ENCODE measurements at regions not wholly inside any gene's neighbourhood (a gene's known extent, or its start where the extent isn't known, plus 50 kb on each side); places are given as distances from the start of the nearest gene placed in this dataset.
A peak's percentile ranks its signal among the peaks of the same experiment; 100 is the strongest.

DNA sequence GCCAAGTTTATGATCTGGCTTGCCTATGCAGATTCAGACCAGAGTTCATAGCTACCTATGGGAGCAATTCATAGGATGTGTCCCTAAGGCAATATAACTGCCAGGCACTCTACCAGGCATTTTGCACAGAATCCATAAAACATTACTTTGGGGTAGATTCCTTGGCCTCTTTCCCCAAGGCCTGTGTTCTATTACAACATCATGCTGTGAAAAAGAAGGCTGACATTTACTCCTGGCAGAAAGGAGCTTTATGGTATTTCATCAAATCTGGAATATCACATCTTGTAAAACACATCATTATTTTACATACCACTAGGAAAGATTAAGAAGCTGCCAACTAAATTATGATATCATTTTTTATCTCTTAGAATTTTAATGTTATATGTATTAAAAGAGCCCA, 287.0 kb upstream of the MARCKS start:
- Histone ChIP-seq H3K27ac (no peak overlapping the region), H3K9me3 (ENCODE audit: low read depth) (no peaks in the 10 kb centered on the region), H3K27me3 (peaks cover 42% of the 10 kb centered on the region), H3K4me1 (ENCODE audit: low read depth) (peaks cover 4% of the 10 kb centered on the region), H3K4me3 (no peak overlapping the region), H3K36me3 (no peaks in the 10 kb centered on the region)
- DNase-seq (ENCODE audit: low read depth in 1 of 2, low spot score in 1 of 2) = peak in 1 of 2 donors; percentile 45
- TF ChIP-seq, protein P1, sequence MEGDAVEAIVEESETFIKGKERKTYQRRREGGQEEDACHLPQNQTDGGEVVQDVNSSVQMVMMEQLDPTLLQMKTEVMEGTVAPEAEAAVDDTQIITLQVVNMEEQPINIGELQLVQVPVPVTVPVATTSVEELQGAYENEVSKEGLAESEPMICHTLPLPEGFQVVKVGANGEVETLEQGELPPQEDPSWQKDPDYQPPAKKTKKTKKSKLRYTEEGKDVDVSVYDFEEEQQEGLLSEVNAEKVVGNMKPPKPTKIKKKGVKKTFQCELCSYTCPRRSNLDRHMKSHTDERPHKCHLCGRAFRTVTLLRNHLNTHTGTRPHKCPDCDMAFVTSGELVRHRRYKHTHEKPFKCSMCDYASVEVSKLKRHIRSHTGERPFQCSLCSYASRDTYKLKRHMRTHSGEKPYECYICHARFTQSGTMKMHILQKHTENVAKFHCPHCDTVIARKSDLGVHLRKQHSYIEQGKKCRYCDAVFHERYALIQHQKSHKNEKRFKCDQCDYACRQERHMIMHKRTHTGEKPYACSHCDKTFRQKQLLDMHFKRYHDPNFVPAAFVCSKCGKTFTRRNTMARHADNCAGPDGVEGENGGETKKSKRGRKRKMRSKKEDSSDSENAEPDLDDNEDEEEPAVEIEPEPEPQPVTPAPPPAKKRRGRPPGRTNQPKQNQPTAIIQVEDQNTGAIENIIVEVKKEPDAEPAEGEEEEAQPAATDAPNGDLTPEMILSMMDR (IDR thresholded peaks at IDR 0.05; ENCODE audit: low read depth, low read length) = no peak

DNA sequence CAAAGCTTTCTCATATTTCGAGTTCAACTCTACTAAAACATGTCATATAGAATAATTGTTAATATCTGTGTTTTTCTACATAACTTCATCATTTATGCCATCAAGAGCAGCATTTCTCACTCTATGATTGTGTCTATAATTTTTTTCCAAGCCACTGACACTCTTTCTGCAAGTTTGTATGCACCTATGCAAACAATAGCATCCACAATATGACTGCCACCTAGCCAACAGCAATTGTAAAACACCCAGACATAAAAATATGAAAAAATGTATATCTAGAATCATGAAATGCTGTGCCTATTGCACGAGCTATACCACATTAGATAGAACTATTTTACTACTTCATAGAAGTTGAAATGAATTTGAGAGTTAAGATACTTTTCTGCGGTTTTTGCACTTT, 286.5 kb upstream of the MARCKS start:
- Histone ChIP-seq H3K4me3 (no peak overlapping the region), H3K36me3 (no peaks in the 10 kb centered on the region), H3K9me3 (ENCODE audit: low read depth) (no peaks in the 10 kb centered on the region), H3K4me1 (ENCODE audit: low read depth) (no peaks in the 10 kb centered on the region), H3K27me3 (peaks cover 42% of the 10 kb centered on the region), H3K27ac (no peak overlapping the region)
- DNase-seq (ENCODE audit: low read depth in 1 of 2, low spot score in 1 of 2) = no peak
- TF ChIP-seq, protein P1 (IDR thresholded peaks at IDR 0.05; ENCODE audit: low read depth, low read length) = peak; percentile 9

DNA sequence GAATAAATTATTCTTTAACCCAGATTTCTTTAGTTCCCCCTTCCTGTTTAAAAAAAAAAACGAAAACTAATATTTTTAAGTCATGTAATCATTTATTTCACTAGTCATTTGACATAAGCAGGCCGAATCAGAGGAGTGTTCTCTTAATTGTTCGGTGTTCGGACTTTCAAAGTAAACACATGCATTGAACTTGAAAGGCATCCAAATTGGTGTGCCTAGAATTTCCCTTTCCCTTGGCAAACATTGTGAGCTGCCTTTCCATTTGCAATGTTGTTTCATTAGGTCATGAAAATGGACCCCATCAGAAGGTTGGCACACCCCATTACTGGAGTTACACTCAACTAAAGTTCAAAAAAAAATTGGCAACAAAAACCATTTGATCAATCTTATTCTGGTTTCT, 283.0 kb upstream of the MARCKS start:
- no peak overlapping the region for H3K4me3 ChIP-seq
- DNase-seq (ENCODE audit: low read depth in 1 of 2, low spot score in 1 of 2) = no peak
- H3K27me3 ChIP-seq = peaks cover 30% of the 10 kb centered on the region
- no peaks in the 10 kb centered on the region for H3K9me3 ChIP-seq (ENCODE audit: low read depth)
- H3K36me3 ChIP-seq = no peaks in the 10 kb centered on the region
- TF ChIP-seq, protein P1 (IDR thresholded peaks at IDR 0.05; ENCODE audit: low read depth, low read length) = no peak
- H3K27ac ChIP-seq = no peak overlapping the region
- no peaks in the 10 kb centered on the region for H3K4me1 ChIP-seq (ENCODE audit: low read depth)

DNA sequence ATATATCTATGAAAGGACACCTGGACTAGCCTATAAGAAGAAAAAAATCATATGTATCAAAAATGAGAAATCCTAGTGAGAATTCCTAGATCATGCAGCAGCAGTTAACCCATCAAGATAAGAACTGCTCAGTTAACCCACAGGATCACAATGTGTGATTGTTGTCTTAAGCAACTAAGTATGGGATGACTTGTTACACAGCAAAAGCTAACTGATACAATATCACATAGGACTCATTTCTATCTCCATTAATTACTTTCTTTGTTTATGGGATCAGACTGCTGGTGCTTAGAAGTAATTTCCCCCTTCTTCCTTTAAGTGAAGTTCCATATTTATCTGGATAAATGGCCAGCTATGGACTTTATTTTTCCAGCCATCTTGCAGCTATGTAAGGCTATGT, 280.8 kb upstream of the MARCKS start:
- no peak for DNase-seq (ENCODE audit: low read depth in 1 of 2, low spot score in 1 of 2)
- TF ChIP-seq, protein P1 (IDR thresholded peaks at IDR 0.05; ENCODE audit: low read depth, low read length) = no peak

DNA sequence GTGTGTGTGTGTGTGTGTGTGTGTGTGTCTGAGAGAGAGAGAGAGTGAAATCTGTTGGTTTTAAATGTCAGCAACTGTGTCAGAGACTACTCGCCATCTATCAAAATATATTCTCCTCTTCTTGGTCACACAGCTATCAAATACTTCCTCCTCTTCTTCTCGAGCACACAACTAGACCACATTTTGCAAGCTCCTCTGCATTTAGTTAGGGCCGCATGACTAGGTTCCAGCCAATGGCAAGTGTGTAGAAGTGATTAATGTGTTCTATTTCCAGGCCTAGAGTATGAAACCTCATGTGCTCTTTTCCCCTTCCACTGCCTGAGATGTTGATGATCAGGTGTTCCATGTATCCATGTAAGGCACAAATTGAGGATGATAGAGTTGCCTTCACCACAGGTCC, 278.5 kb upstream of the MARCKS start:
- no peaks in the 10 kb centered on the region for H3K9me3 ChIP-seq (ENCODE audit: low read depth)
- H3K36me3 ChIP-seq = no peaks in the 10 kb centered on the region
- no peak overlapping the region for H3K27ac ChIP-seq
- no peaks in the 10 kb centered on the region for H3K4me1 ChIP-seq (ENCODE audit: low read depth)
- DNase-seq (ENCODE audit: low read depth in 1 of 2, low spot score in 1 of 2) = no peak
- H3K4me3 ChIP-seq = no peak overlapping the region
- peaks cover 20% of the 10 kb centered on the region for H3K27me3 ChIP-seq
- TF ChIP-seq, protein P1 (IDR thresholded peaks at IDR 0.05; ENCODE audit: low read depth, low read length) = no peak

More for the DNA sequence above, 280.8 kb upstream of the MARCKS start:
- no peaks in the 10 kb centered on the region for H3K36me3 ChIP-seq
- H3K27me3 ChIP-seq = peaks cover 18% of the 10 kb centered on the region
- no peak overlapping the region for H3K4me3 ChIP-seq
- H3K9me3 ChIP-seq (ENCODE audit: low read depth) = no peaks in the 10 kb centered on the region
- H3K27ac ChIP-seq = no peak overlapping the region
- no peaks in the 10 kb centered on the region for H3K4me1 ChIP-seq (ENCODE audit: low read depth)

DNA sequence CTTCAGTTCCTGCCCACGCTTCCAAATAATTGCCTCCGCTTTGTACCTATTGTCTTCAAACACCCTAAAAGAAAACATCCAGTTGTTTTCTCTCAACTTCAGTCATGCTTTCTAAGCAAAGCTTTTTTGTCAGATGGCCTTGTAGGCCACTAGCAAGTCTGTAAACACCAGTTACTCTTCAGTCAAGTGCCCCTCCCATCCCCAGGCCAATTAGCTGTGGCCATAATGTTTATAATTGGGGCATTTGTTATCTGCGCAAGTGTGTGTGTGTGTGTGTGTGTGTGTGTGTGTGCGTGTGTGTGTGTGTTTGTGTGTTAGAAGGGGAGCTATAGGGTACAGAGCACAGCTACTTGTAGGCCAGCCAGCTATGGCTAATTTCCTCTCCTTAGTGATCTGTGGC, 272.4 kb upstream of the MARCKS start:
- Histone ChIP-seq H3K27ac (no peak overlapping the region), H3K9me3 (ENCODE audit: low read depth) (no peaks in the 10 kb centered on the region), H3K4me3 (no peak overlapping the region), H3K36me3 (no peaks in the 10 kb centered on the region), H3K4me1 (ENCODE audit: low read depth) (peaks cover 22% of the 10 kb centered on the region), H3K27me3 (peaks cover 13% of the 10 kb centered on the region)
- DNase-seq (ENCODE audit: low read depth in 1 of 2, low spot score in 1 of 2) = no peak
- TF ChIP-seq, protein P1 (IDR thresholded peaks at IDR 0.05; ENCODE audit: low read depth, low read length) = no peak
